ENCODE measurements at regions not wholly inside any gene's neighbourhood (a gene's known extent, or its start where the extent isn't known, plus 50 kb on each side); places are given as distances from the start of the nearest gene placed in this dataset.

GRCh38 chrX:39688219-39688575, 409.6 kb downstream of the BCOR start:
- peaks cover 0 to 11% (median 3%) of the 10 kb centered on the region in 4 donors for H3K27me3 ChIP-seq
- ATAC-seq = no peak
- no peaks in the 10 kb centered on the region for H3K9me3 ChIP-seq
- no peak overlapping the region for H3K27ac ChIP-seq
- no peak for FAIRE-seq
- peak overlapping the region in 2 of 4 donors; percentile 35 to 42 for H3K4me3 ChIP-seq
- no peaks in the 10 kb centered on the region for H3K36me3 ChIP-seq
- DNase-seq = no peak
- intact Hi-C loops (cut with DNase I) = no loop called here
- no peaks in the 10 kb centered on the region for H3K4me1 ChIP-seq
- WGBS, 2 donors = 64 to 80% methylated on average over 9 of the region's 9 CpGs
- TF ChIP-seq CTCF (IDR thresholded peaks at IDR 0.05) = no peak

- DNase-seq (peak; percentile 53 to 81 (median 68)), FAIRE-seq (no peak), ATAC-seq (peak; percentile 94 to 97 (median 95))
- H3K4me3 ChIP-seq = peak overlapping the region in 3 of 4 donors; percentile 19 to 42 (median 35)
- no peak for TF ChIP-seq CTCF (IDR thresholded peaks at IDR 0.05)
- no peak overlapping the region for H3K27ac ChIP-seq
- H3K27me3 ChIP-seq = peaks cover 0 to 11% (median 3%) of the 10 kb centered on the region in 4 donors
- no peaks in the 10 kb centered on the region for H3K4me1 ChIP-seq
- 3 to 16% methylated on average over 65 to 98 of the region's 101 CpGs for WGBS, 2 donors
- H3K9me3 ChIP-seq = no peaks in the 10 kb centered on the region
- H3K36me3 ChIP-seq = no peaks in the 10 kb centered on the region
- intact Hi-C loops (cut with DNase I) = no loop called here
Observed at GRCh38 chrX:39688576-39689375, 409.0 kb downstream of the BCOR start.

- DNase-seq (peak in 1 of 6 donors; percentile 47), FAIRE-seq (no peak), ATAC-seq (peak in 2 of 4 donors; percentile 7 to 10)
- H3K36me3 ChIP-seq = no peaks in the 10 kb centered on the region
- H3K9me3 ChIP-seq = no peaks in the 10 kb centered on the region
- no peaks in the 10 kb centered on the region for H3K4me1 ChIP-seq
- 27 to 31% methylated on average over 31 to 33 of the region's 33 CpGs for WGBS, 2 donors
- H3K4me3 ChIP-seq = peak overlapping the region in 3 of 4 donors; percentile 19 to 42 (median 35)
- no peak overlapping the region for H3K27ac ChIP-seq
- H3K27me3 ChIP-seq = peaks cover 0 to 11% (median 3%) of the 10 kb centered on the region in 4 donors
- TF ChIP-seq CTCF (IDR thresholded peaks at IDR 0.05) = no peak
- intact Hi-C loops (cut with DNase I) = no loop called here
Observed at GRCh38 chrX:39689376-39690104, 408.2 kb downstream of the BCOR start.

GRCh38 chrX:39690541-39691415, 407.0 kb downstream of the BCOR start:
- FAIRE-seq (peak; percentile 59), ATAC-seq (no peak)

More at GRCh38 chrX:39690541-39691415, 407.0 kb downstream of the BCOR start:
- TF ChIP-seq CTCF (IDR thresholded peaks at IDR 0.05) = no peak
- peaks cover 0 to 11% (median 3%) of the 10 kb centered on the region in 4 donors for H3K27me3 ChIP-seq
- no peaks in the 10 kb centered on the region for H3K36me3 ChIP-seq
- no peaks in the 10 kb centered on the region for H3K4me1 ChIP-seq
- intact Hi-C loops (cut with DNase I) = no loop called here
- no peak for DNase-seq
- H3K4me3 ChIP-seq = no peak overlapping the region
- no peaks in the 10 kb centered on the region for H3K9me3 ChIP-seq
- WGBS, 2 donors = 80 to 90% methylated on average over 13 of the region's 13 CpGs
- no peak overlapping the region for H3K27ac ChIP-seq
